ENCODE measurements at regions not wholly inside any gene's neighbourhood (a gene's known extent, or its start where the extent isn't known, plus 50 kb on each side); places are given as distances from the start of the nearest gene placed in this dataset.

DNA sequence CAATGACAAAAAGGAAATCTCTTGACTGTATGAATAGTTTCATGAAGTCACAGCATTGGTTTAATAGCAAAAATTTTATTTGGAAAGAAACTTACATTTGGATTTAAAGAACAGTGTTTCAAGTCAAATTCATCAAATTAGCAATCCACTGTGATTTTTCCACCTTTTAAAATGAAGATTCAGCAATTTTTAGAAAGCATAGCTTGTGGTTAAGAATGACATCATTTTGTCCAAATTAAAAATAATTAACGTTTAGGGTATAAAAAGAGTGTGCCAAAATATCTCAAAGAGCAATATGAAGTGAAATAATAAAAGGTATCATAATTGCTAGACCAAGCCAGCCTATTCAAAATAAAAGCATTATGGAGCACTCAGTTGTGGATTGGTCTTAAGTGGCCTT, 114.6 kb downstream of the PAX1 start:
- DNase-seq = no peak

DNA sequence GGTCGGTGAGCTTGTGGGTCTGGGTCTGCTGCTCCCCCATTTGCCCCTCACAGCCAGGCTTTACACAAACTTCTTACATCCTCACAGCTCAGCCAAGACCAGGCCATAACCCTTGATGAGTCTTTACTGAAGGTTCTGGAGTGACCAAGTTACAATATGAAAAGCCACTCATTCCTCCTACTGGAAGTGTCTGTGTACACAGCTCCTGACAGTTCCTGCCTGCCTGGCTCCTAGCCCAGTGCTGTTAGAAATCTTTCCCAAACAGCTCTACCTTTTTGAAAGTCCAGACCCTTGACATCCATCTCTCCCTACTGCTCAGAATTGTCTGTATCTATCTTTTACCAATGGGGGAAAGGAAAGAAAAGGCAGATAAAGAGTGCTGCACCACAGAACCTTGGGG, 106.9 kb downstream of the PAX1 start:
- DNase-seq = no peak

DNA sequence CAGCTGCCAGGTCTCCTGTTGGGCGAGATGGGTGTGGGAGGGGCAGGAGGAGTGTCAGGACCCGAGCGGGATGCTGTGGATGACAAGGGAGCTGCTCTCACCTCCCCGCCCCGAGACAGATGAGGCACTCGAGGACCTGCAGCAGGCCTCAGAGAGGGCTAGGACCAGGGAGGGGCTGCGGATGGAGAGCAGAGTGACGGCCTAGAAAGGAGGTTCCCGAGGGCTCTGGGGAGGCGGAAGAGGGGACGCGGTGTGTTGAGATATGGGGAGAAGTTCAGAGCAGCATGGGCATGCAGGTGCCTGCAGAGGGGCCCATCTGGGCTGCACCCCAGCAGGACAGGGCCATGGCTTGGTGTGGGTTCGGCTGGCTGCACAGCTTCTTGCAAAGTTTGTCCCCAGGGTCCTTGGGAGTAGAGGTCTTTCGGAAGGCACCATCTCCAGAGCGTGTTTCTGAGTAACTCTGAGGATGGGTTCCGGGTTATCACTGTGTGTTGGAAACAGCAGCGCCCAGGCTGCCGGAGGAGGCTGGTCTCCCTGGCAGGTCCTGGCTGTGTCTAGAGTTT, 104.6 kb downstream of the PAX1 start:
- DNase-seq = no peak

DNA sequence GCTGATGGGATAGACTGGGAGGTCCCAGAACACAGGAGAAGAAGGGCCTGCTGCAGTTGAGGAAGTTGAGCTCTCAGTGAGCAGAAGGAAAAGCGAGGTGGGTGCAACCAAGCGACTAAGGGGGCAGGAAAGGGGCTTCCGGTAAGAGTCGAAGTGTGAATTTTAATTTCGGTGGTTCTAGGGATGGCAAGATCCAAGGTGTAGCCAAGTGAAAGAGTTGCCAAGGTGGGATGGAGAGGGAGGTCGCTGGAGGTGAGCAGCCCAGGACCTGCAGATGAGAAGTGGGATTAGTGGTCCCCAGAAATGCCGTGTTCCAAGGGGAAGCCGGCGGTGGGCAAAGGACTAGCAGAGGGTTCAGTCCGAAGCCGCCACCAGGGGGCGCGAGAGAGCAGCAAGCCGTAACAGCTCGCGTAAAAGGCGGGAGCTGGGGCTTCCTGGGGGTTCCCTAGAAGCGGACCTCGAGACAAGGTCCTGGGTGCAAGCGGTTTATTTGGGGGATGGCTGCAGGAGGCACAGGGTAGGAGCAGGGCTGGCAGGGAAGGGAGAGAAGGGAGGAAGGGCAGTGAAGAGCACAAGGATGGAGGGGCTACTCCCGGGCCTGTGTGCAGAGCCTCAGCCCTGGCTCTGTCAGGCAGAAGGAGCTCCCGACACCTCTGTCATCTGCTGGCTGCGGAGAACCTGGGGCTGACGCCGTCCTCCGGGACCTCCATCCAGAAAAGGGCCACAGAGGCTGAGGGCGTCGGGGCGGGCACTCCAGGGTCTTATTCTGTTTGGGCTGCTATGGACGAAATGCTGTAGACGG, 103.6 kb downstream of the PAX1 start:
- peak; percentile 19 for DNase-seq

DNA sequence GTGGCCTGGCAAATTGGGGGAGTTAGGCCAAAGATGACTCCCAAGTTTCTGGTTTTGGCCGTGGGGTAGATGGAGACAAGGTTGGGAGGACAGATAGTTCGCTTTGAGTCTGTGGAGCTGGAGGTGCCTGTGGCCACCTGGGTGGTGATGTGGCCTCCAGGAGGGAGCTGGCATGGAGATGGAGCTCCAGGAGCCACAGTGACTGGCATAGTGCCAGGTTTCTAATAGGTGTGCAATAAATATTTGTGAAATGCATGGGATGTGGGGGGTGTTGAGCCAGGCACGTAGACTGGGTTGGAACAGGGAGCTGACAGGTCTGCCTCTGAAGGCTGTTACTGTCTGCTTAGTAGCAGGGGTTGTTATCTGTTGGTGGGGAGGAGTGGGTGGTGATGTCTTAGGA, 102.7 kb downstream of the PAX1 start:
- no peak for DNase-seq

DNA sequence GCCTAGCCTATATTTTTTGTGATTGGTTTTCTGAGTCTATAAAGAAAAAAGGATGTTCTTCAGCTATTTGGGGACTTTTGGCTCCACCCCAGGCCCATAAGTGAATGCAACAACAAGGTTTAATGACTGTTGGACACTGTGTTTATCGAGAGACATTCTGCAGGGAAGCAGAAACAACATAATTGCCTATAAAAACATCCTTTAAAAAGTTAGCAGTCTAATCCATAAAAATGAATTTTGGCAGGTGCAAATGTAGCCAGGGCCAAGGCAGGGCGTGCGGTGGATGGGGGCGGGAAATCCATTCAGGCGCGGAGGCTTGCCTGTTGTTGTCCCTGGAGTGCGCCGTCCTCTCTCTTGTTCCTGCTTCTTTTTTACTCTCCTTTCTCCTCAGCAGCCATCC, 99.3 kb downstream of the PAX1 start:
- DNase-seq = no peak

DNA sequence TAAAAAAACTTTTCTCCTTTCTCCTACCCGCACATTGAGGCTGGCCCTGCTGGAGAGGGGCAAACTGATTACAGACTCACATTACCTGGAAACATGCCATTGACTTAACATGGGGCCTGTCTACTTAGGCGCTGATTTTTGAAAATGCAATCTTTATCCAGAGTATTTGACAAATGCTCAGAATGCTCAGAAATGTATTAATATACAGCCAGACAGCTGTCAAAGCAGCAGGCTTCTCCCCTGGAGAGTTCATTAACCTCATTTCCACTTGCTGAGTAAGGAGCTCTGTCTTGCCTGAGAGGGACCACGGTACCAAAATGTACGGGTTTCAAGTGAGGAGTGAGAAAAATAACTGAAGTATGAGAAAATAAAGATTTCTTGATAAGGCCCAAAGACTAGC, 95.7 kb downstream of the PAX1 start:
- DNase-seq = no peak

DNA sequence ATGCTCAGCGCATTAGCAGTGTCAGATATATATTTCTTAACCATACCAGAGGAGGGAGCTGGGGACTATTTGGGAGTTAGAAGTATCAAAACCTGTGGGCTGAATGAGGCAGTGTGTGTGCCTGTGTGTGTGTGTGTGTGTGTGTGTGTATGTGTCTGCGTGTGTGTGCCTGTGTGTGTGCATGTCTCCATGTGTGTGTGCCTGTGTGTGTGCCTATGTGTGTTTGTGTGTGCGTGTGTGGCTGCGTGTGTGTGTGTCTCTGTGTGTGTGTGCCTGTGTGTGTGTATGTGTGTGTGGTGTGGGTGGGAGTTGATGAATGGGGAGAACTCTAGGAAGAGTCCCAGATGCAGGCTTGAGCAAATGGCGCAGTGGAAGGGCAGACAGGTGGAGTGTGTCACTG, 92.9 kb downstream of the PAX1 start:
- DNase-seq = no peak

DNA sequence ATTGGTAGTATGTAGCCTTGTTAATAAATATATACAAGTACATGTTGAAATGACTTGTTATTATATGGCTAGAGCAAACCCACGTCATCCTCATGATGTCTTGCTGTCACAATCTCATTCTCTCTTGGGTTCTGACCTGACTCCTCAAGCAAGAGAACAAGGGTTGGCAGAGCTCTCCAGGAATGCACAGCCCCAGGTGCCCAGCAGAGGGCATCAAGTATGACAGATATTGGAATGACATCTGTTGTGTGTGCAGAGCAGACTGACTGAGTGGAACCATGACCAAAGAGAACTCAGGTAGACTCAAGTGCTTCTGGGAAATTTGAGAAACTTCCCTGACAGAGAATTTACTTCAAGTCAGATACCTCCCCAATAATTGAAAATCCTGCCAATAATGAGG, 90.6 kb downstream of the PAX1 start:
- DNase-seq = peak; percentile 2

DNA sequence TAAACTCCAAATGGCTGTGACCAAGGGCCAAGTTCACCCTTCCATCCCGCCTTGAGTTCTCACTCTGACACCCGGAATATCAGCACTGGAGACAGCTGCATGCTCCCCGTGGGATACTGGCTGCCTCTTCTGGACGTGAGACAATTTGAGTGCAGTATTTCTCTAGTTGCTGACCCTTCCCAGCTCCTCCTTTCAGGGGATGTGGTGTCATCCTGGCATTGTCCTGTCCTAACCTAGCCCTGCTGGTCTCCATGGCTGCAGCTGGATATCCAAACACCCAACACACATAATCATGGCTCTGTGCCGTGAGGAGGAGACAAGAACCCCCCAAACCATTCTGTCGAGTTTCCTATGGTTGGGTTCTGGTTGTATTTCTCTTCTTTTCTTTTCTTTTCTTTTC, 82.6 kb downstream of the PAX1 start:
- no peak for DNase-seq

DNA sequence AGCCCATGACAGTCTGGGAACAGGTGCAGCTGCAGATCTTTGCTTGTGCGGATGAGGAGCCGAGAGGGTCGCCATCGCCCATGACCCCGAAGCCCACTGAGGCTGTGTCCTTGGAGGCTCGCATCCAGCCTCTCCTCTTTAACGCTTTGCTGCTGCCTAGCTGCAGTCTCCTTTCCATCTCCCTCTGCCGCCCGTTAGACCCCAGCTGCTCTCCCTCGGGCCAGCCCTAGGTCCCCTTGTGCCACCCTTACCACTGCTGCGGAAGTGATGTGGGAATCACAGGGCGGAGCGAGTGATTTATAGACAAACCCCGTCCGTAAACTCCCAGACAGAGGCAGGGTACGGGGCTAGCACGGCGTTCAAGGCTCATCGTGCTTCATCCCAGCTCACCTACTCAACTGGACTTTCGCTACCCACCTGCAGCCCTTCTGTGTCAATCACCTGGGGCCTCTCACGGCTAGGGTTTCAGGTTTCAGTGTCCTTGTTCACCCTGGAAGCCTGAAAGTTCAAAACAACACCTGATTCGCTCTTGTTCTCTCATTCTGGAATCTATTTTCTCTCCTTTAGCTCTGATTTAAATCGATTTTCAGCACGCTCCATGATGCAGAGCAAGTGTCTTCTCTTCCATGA, 76.1 kb downstream of the PAX1 start:
- no peak for DNase-seq

DNA sequence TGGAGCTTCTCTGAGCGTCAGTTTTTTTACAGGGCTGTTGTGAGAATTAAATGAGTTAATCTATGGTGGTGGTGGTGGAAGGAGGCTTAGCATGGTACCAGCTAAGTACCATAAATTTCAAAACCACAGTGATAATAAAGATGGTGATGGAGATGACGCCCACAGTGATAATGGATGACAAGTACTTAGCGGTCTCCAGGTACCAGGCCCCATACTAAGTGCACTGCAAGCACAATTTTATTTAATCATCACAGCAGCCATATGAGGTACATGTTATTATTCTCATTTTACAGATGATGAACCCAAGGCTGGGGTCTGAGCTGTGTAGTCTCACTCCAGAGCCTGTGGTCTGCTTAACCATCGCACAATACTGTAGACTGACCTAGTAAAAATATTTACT, 75.1 kb downstream of the PAX1 start:
- no peak for DNase-seq

Measured in NK-92 treated with Interleukin-12 subunit alpha and Interleukin-12 subunit beta, amount 100 ng/mL, for 24 hours (cell line).